Kidney (tissue), 13 donors: ENCODE measurements at regions not wholly inside any gene's neighbourhood (a gene's known extent, or its start where the extent isn't known, plus 50 kb on each side); places are given as distances from the start of the nearest gene placed in this dataset.
A peak's percentile ranks its signal among the peaks of the same experiment; 100 is the strongest.

ENCODE experiments used
- DNase-seq, 5 donors: peaks; one replicate each; pipeline ENCODE4 v3.0.0-alpha.2; 2013 to 2020
- FAIRE-seq: peaks from 2 replicates; lab custom pipeline; 2012; peaks lifted over from hg19 to GRCh38; lab: Jason Lieb, UNC
- H3K27ac ChIP-seq, 2 donors: one replicate each; pipeline ENCODE4 v1.7.0; 2013; ENCODE audit warnings: low read depth in 2 of 2, low read length in 2 of 2, inconsistent platforms in 1 of 2
- H3K27me3 ChIP-seq: one replicate; pipeline ENCODE4 v1.7.1; 2013; ENCODE audit warnings: low read length, inconsistent platforms; ENCODE audit not compliant: control insufficient read depth, insufficient read depth
- H3K36me3 ChIP-seq, 3 donors: one replicate each; pipeline versions ENCODE4 v1.7.0 to v1.7.1; 2013; ENCODE audit warnings: low read length in 3 of 3, control low read depth in 1 of 3, inconsistent platforms in 1 of 3; ENCODE audit not compliant: insufficient read depth in 3 of 3, control insufficient read depth in 2 of 3
- H3K4me1 ChIP-seq, 3 donors: one replicate each; pipeline versions ENCODE4 v1.7.0 to v1.7.1; 2013; ENCODE audit warnings: low read length in 3 of 3, inconsistent platforms in 1 of 3, low read depth in 1 of 3; ENCODE audit not compliant: control insufficient read depth in 2 of 3, insufficient read depth in 2 of 3
- H3K4me3 ChIP-seq, 3 donors: one replicate each; pipeline versions ENCODE4 v1.7.0 to v1.8.1; 2013; ENCODE audit warnings: low read length in 3 of 3, control low read depth in 1 of 3, inconsistent platforms in 1 of 3
- H3K9ac ChIP-seq, 3 donors: one replicate each; pipeline versions ENCODE4 v1.7.0 to v1.7.1; 2013; ENCODE audit warnings: low read length in 3 of 3, control low read depth in 1 of 3, inconsistent platforms in 1 of 3
- H3K9me3 ChIP-seq, 3 donors: one replicate each; pipeline versions ENCODE4 v1.7.0 to v1.7.1; 2013; ENCODE audit warnings: low read length in 3 of 3, control low read depth in 1 of 3, inconsistent platforms in 1 of 3; ENCODE audit not compliant: control insufficient read depth in 2 of 3, insufficient read depth in 1 of 3
- intact Hi-C: fragments of 100-400 bp; cut with DNase I; formaldehyde crosslinking; loops from one replicate; pipeline ENCODE4 v1.11.1; 2022
- TF ChIP-seq, protein P1 (sequence below): IDR thresholded peaks from 3 replicates; pipeline ENCODE4 v1.5.1; 2012; ENCODE audit warnings: mild to moderate bottlenecking, moderate library complexity, borderline replicate concordance; ENCODE audit not compliant: insufficient read depth; ENCODE audit errors: extremely low read depth
- donor health status: control.
- donor health status: control.
- donor health status: control.
- donor health status: control.
- donor health status: control.
- donor health status: DM: yes; HTN: yes; CAD: no.
- donor health status: Normal renal cell carcinoma (clear cell type).

DNA sequence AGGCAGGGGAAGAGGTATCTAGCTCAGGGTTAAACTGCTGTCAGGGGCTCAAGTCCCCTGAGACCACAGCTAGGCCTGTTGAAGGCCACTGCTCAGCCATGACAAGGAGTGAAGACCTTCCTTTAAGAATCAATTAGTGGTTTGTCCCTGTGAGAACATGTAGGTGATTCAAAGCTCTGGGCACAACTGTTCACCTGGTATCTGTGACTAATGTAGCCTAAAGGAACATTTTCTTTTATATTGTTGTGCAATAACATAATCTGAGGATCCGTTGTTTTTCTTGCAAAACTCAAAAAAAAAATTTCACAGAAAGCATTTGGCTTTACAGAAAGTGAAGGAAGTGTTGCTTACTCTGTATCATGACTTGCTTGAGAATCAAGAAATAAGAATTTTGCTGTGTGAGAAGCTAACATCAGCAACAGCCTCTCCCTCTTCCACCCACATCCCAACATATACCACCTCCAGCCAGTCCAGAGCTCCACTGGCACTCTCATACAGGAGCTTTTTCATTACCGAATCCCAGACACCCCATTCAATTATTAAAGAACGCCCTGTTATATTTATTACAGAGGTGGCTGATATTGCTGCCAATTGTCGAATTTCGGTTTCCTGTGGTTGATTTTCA lies 807.0 kb downstream of the TLE4 start:
- intact Hi-C loops: no loop called here
- DNase-seq (no peak), FAIRE-seq (no peak)
- Histone ChIP-seq H3K4me1 (no peaks in the 10 kb centered on the region), H3K9ac (no peak overlapping the region), H3K36me3 (no peaks in the 10 kb centered on the region), H3K4me3 (no peak overlapping the region), H3K27ac (no peak overlapping the region), H3K27me3 (no peaks in the 10 kb centered on the region), H3K9me3 (no peaks in the 10 kb centered on the region)
- TF ChIP-seq, protein P1, sequence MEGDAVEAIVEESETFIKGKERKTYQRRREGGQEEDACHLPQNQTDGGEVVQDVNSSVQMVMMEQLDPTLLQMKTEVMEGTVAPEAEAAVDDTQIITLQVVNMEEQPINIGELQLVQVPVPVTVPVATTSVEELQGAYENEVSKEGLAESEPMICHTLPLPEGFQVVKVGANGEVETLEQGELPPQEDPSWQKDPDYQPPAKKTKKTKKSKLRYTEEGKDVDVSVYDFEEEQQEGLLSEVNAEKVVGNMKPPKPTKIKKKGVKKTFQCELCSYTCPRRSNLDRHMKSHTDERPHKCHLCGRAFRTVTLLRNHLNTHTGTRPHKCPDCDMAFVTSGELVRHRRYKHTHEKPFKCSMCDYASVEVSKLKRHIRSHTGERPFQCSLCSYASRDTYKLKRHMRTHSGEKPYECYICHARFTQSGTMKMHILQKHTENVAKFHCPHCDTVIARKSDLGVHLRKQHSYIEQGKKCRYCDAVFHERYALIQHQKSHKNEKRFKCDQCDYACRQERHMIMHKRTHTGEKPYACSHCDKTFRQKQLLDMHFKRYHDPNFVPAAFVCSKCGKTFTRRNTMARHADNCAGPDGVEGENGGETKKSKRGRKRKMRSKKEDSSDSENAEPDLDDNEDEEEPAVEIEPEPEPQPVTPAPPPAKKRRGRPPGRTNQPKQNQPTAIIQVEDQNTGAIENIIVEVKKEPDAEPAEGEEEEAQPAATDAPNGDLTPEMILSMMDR: no peak

DNA sequence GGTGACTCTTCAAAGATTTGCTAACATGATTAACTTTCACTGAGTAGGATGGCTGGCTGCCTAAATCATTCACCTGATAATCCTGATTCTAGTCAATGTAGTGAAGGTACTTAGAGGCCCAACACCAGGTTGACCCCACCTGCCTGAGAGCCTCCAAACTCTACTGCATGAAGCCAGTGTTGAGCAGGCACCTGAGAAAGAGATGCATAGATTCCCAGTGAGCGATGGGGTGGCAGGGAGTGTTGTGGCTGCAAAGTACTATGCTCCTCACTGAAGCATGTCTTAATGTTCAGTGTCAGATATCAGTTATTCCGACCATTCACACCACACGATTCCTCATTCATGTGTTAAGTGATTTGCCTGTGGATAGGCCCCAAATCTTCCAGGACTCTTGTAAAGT lies 804.4 kb downstream of the TLE4 start:
- Histone ChIP-seq H3K36me3 (no peaks in the 10 kb centered on the region), H3K4me3 (no peak overlapping the region), H3K9me3 (no peaks in the 10 kb centered on the region), H3K4me1 (no peaks in the 10 kb centered on the region), H3K27ac (no peak overlapping the region), H3K9ac (no peak overlapping the region), H3K27me3 (no peaks in the 10 kb centered on the region)
- DNase-seq (peak in 3 of 5 donors; percentile 9 to 29 (median 23)), FAIRE-seq (no peak)
- intact Hi-C loops: no loop called here
- TF ChIP-seq, protein P1: no peak

DNA sequence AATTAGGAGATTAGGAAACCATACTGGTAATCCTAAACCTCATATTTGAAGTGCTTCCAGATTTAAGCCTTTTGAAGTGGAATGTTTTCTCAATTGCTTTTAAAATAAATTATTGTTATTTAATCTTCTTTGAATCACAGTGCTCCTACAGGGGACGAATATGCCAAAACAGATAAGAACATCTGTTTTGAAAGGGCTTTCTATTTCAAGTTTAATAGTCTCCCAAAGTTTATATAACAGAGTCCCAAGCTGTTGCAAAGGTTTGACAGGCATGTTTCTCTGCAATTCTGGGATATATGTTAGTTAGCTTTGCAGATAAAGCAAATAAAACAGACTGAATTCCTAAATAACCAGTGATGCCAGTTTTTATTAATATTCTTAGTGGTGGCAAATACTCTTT lies 803.7 kb downstream of the TLE4 start:
- H3K9ac ChIP-seq: no peak overlapping the region
- no peak for FAIRE-seq
- DNase-seq: no peak
- no peak overlapping the region for H3K27ac ChIP-seq
- no peak overlapping the region for H3K4me3 ChIP-seq
- TF ChIP-seq, protein P1: no peak
- intact Hi-C loops: no loop called here
- H3K36me3 ChIP-seq: no peaks in the 10 kb centered on the region
- H3K4me1 ChIP-seq: no peaks in the 10 kb centered on the region
- no peaks in the 10 kb centered on the region for H3K9me3 ChIP-seq
- no peaks in the 10 kb centered on the region for H3K27me3 ChIP-seq

DNA sequence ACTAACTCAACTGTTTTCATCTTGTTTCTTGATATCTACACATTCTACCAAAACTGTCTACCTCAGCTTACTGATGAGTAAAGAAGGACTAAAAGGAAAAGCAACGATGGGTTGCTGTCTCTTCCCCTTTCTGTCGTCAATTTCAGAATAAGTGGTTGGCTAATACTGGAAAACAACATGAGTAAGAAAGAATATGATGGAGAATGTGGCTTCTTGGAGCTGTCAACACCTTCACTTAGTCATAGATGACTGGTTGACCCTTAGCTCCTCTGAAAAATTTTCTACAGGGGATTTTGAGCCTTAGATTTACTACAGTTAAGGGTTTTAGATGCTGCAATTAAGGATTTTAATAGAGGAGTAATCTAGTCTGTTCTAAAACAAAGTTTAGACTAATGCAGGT lies 797.9 kb downstream of the TLE4 start:
- Histone ChIP-seq H3K4me1 (no peaks in the 10 kb centered on the region), H3K27me3 (no peaks in the 10 kb centered on the region), H3K36me3 (no peaks in the 10 kb centered on the region), H3K27ac (no peak overlapping the region), H3K9ac (no peak overlapping the region), H3K9me3 (peaks cover 0 to 2% (median 0%) of the 10 kb centered on the region in 3 donors), H3K4me3 (no peak overlapping the region)
- no peak for FAIRE-seq
- intact Hi-C loops: no loop called here
- TF ChIP-seq, protein P1: no peak
- no peak for DNase-seq
